Hepatocyte (in vitro differentiated cells): ENCODE measurements at regions not wholly inside any gene's neighbourhood (a gene's known extent, or its start where the extent isn't known, plus 50 kb on each side); places are given as distances from the start of the nearest gene placed in this dataset.

ENCODE experiments used
- EZH2 ChIP-seq: fragments of 200-600 bp; sonication (generic); IDR thresholded peaks from 2 replicates; pipeline ENCODE4 v1.6.1; 2016; ENCODE audit warnings: antibody characterized with exemption, mild to moderate bottlenecking, borderline replicate concordance
- EZH2phosphoT487 ChIP-seq: fragments of 200-600 bp; sonication (generic); IDR thresholded peaks from one replicate; pipeline ENCODE4 v1.6.1; 2018; ENCODE audit warnings: antibody characterized with exemption, mild to moderate bottlenecking, low read depth, moderate library complexity; ENCODE audit not compliant: unreplicated experiment, severe bottlenecking
- TF ChIP-seq, protein P1 (sequence below): fragments of 200-600 bp; sonication (generic); IDR thresholded peaks from 2 replicates; pipeline ENCODE4 v1.5.1; 2016; ENCODE audit warnings: antibody characterized with exemption, mild to moderate bottlenecking; ENCODE audit not compliant: poor library complexity

DNA sequence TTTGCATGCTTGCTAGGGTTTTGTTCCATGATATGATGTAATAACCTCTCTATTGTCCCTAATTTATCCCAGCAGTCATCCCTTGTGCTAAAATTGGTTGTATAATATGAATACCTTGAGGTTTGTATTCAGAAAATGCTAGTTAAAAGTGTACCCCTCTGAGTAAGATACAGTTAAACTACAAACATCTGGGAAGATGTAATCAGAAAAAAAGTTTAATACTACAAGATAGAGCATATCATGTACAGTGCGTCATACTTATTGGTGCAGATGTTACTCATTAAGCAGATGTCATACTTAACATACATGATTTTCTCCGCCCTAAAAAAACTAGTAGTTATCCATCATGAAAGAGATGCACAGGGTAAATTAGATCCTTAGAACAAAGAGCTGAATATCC is 336.1 kb upstream of the KCND2 start:
- no peak for TF ChIP-seq EZH2phosphoT487
- TF ChIP-seq, protein P1, sequence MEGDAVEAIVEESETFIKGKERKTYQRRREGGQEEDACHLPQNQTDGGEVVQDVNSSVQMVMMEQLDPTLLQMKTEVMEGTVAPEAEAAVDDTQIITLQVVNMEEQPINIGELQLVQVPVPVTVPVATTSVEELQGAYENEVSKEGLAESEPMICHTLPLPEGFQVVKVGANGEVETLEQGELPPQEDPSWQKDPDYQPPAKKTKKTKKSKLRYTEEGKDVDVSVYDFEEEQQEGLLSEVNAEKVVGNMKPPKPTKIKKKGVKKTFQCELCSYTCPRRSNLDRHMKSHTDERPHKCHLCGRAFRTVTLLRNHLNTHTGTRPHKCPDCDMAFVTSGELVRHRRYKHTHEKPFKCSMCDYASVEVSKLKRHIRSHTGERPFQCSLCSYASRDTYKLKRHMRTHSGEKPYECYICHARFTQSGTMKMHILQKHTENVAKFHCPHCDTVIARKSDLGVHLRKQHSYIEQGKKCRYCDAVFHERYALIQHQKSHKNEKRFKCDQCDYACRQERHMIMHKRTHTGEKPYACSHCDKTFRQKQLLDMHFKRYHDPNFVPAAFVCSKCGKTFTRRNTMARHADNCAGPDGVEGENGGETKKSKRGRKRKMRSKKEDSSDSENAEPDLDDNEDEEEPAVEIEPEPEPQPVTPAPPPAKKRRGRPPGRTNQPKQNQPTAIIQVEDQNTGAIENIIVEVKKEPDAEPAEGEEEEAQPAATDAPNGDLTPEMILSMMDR: no peak
- TF ChIP-seq EZH2: no peak
